RWPE1 (cell line): ENCODE measurements at regions not wholly inside any gene's neighbourhood (a gene's known extent, or its start where the extent isn't known, plus 50 kb on each side); places are given as distances from the start of the nearest gene placed in this dataset.

Experiments
- CTCF ChIA-PET: fragments of 350-600 bp; sonication (Branson Sonifier 250); formaldehyde crosslinking; extraction: SDS; loops from one replicate; lab custom pipeline; 2021; lab: Yijun Ruan, JAX
- POLR2A ChIA-PET: fragments of 400-600 bp; formaldehyde crosslinking; extraction: SDS; loops from one replicate; lab custom pipeline; 2020; ENCODE audit warnings: antibody characterized with exemption; ENCODE audit not compliant: low non-redundant PET; lab: Yijun Ruan, JAX
- DNase-seq: peaks from one replicate; pipeline ENCODE4 v3.0.0; 2012; ENCODE audit warnings: low spot score
- H3K27ac ChIP-seq: fragments of 450-650 bp; 2 replicates; pipeline ENCODE4 v1.5.1; 2017
- TF ChIP-seq, protein P1 (sequence below): fragments of 450-650 bp; conservative IDR thresholded peaks from 2 replicates; pipeline ENCODE4 v1.5.1; 2017; ENCODE audit warnings: low read depth, mild to moderate bottlenecking

DNA sequence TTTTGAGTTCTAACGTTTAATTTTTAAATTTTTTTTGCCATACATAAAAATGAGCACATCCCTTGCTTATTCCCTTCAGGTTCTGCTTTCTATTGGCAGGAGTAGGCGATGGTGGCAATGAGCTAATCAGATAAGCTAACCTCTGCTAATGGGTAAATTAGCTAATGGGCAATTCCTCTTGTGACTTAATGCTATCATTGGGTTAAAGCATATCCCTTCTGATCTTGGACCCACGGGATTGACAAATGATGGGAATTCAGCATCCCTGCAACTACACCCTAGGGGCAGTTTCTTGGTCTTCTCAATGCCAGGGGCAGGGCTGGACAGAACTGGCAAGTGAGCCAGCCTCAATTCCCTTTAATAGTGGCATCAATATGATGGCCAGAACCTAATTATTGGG, 70.2 kb upstream of the IL12B start:
- CTCF ChIA-PET: interaction anchor here (0.5 to 0.6 kb wide), 2 partner anchors 39 to 587 kb away, joined by 3 read pairs; no protein-coding TSS in a partner anchor
- POLR2A ChIA-PET: no interaction called here
- no peak for DNase-seq
- no peak overlapping the region for H3K27ac ChIP-seq
- TF ChIP-seq, protein P1, sequence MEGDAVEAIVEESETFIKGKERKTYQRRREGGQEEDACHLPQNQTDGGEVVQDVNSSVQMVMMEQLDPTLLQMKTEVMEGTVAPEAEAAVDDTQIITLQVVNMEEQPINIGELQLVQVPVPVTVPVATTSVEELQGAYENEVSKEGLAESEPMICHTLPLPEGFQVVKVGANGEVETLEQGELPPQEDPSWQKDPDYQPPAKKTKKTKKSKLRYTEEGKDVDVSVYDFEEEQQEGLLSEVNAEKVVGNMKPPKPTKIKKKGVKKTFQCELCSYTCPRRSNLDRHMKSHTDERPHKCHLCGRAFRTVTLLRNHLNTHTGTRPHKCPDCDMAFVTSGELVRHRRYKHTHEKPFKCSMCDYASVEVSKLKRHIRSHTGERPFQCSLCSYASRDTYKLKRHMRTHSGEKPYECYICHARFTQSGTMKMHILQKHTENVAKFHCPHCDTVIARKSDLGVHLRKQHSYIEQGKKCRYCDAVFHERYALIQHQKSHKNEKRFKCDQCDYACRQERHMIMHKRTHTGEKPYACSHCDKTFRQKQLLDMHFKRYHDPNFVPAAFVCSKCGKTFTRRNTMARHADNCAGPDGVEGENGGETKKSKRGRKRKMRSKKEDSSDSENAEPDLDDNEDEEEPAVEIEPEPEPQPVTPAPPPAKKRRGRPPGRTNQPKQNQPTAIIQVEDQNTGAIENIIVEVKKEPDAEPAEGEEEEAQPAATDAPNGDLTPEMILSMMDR: no peak

DNA sequence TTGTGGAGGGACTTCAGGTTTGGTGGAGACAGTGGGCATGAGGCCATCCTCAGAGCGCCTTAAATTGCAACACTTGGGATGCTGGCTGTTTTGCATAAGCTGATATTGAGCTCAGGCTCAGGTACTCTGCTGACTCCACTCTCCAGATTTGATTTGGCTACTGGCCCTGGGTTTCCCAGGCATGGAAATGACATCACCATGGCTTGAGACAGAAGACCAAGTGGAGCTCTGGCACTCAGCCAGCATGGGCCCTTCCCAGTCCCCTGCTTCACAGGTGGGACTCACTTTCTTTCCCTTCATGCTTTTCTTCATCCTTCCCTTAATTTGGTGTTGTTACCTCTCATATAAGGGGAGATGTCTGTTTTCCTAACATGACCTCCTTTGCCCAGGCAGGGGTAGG, 72.0 kb upstream of the IL12B start:
- H3K27ac ChIP-seq: no peak overlapping the region
- CTCF ChIA-PET: interaction anchor here (0.6 to 0.8 kb wide), 2 partner anchors 585 to 1720 kb away, joined by 3 to 4 read pairs; no protein-coding TSS in a partner anchor
- TF ChIP-seq, protein P1: no peak
- POLR2A ChIA-PET: no interaction called here
- no peak for DNase-seq

DNA sequence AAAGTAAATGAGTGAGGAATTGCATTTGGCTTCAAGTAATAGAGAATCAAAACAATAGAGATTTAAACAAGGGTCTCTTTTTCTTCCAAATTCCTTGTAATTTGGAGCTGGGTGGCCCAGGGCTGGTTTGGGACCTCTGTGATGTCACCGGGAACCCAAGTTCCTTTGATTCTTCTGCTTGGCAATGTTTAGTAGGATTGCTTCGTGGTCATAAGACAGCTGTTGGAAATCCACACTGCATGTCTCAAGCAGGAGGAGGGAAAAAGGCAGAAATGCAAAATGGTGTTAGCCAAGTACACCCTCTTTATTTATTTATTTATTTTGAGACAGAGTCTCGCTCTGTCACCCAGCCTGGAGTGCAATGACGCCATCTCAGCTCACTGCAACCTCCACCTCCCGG, 72.6 kb upstream of the IL12B start:
- TF ChIP-seq, protein P1: no peak
- ChIA-PET POLR2A (no interaction called here), CTCF (interaction anchor here (0.6 to 0.8 kb wide), 2 partner anchors 584 to 1721 kb away, joined by 3 to 4 read pairs; no protein-coding TSS in a partner anchor)
- no peak overlapping the region for H3K27ac ChIP-seq
- DNase-seq: no peak

DNA sequence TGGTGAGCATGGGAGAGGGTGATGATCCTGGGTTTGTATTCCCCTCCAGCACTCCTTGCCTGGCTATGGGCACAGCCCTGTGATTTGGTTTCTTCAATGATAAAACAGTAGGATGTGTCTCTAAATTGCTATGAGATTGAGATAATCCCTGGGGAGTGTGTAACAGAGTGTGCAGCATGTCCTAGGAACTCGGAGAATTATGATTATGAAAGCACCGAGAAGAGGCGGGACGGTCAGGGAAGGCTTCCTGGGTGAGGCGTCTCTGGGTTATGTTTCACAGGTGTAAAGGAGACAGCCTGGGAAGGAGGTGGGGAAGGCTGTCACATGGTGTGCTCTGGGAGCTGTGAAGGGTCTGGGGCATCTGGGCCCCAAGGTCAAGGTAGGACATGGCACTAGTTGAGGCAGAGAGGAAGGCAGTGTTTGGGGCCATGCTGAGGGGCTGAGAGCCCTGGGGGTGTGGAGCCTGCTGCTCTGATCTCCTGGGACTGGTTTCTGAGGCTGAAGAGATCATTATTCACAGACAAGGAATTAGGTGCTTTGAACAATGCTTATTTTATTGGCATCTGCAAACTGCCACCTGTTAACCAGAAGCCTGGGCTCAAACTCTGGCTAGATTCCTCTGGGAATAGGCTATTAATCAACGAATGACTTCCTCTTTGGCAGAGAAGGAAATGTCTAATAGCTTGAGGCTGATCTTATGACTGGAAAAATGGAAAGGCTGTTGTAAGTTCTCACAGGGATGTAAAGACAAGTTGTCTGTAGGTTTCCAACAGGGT, 73.8 kb upstream of the IL12B start:
- no peak overlapping the region for H3K27ac ChIP-seq
- POLR2A ChIA-PET: no interaction called here
- TF ChIP-seq, protein P1: no peak
- no peak for DNase-seq
- CTCF ChIA-PET: no interaction called here

DNA sequence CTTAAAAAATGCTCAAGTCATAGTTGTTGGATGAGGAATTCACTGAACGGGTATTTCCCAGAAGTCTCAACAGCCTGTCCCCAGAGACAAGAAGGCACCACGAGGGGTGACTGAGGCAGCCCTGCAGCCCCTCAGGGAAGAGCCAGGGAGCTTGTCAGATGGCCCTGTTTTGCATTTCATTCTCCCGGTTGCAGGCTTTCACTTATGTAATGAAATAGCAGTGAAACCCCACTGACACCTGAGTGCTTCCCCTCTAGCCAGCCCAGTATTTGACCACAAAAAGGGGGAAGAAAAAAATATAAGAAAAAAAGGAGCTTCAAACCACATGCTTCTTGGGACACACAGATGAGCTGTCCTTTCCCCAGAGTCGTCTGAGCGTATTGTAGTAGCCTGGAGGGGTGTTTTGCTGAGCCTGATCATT, 75.3 kb upstream of the IL12B start:
- POLR2A ChIA-PET: interaction anchor here (0.5 kb wide), 1 partner anchor 422 kb away, joined by 8 read pairs; no protein-coding TSS in a partner anchor
- TF ChIP-seq, protein P1: no peak

DNA sequence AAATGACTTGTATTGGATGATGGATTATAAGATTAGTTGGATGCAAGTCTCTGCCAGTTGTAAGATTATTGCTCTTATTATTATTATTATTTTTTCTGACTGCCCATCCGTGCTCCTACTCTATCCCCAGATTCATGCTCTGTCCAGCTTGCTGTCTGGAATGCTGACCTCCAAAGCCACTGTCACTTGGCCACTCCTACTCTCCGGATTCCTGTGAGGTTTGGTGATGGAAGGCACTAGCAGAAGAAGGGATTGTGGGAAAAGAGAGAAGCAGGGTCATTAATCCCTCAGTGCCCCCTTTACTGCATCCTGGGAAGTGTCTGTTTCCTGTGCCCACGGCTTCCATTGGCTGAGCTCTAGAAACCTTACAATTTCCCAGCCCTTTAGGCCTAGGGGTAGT, 76.3 kb upstream of the IL12B start:
- ChIA-PET CTCF (no interaction called here), POLR2A (no interaction called here)
- H3K27ac ChIP-seq: no peak overlapping the region
- DNase-seq: no peak
- TF ChIP-seq, protein P1: no peak

More for the DNA sequence above, 75.3 kb upstream of the IL12B start:
- H3K27ac ChIP-seq: no peak overlapping the region
- CTCF ChIA-PET: no interaction called here
- DNase-seq: no peak
